ENCODE measurements at regions not wholly inside any gene's neighbourhood (a gene's known extent, or its start where the extent isn't known, plus 50 kb on each side); places are given as distances from the start of the nearest gene placed in this dataset.

- TF ChIP-seq ZFX (IDR thresholded peaks at IDR 0.05) = no peak
- TF ChIP-seq CTCF (conservative IDR thresholded peaks at IDR 0.05) = no peak
Observed at GRCh38 chr6:144335311-144335861, 50.3 kb downstream of the UTRN start.

DNA sequence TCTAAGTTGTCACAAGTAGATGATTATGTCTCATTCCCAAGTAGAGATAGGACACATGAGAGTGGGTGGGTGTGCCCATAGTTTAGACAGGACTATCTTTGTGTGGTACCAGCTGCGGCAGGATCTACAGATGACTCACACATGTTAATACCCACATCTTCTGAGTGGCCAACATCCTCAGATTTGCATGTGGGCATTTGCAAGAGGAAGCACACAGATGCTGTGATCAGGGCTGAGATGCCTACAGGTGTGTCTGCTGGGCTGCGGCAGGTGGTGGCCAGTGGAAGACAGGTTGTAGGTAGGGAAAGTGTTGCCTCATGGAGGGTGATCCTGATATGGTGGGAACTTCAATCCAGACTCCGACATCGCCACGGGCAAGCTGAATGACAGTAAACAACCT lies 50.8 kb downstream of the UTRN start:
- no peak overlapping the region for H3K27ac ChIP-seq
- TF ChIP-seq CTCF (conservative IDR thresholded peaks at IDR 0.05) = no peak
- no peak for TF ChIP-seq ZFX (IDR thresholded peaks at IDR 0.05)

More at GRCh38 chr6:144335311-144335861, 50.3 kb downstream of the UTRN start:
- no peak overlapping the region for H3K27ac ChIP-seq

- TF ChIP-seq CTCF (conservative IDR thresholded peaks at IDR 0.05) (no peak), ZFX (IDR thresholded peaks at IDR 0.05) (no peak)
- H3K27ac ChIP-seq = no peak overlapping the region
Observed at GRCh38 chr6:144336900-144337299, 51.8 kb downstream of the UTRN start.

- no peak for TF ChIP-seq ZFX (IDR thresholded peaks at IDR 0.05)
- TF ChIP-seq CTCF (conservative IDR thresholded peaks at IDR 0.05) = no peak
- no peak overlapping the region for H3K27ac ChIP-seq
Observed at GRCh38 chr6:144338474-144338873, 53.3 kb downstream of the UTRN start.

- TF ChIP-seq ZFX (IDR thresholded peaks at IDR 0.05) (no peak), CTCF (conservative IDR thresholded peaks at IDR 0.05) (no peak)
- H3K27ac ChIP-seq = no peak overlapping the region
Observed at GRCh38 chr6:144338951-144339700, 54.0 kb downstream of the UTRN start.

DNA sequence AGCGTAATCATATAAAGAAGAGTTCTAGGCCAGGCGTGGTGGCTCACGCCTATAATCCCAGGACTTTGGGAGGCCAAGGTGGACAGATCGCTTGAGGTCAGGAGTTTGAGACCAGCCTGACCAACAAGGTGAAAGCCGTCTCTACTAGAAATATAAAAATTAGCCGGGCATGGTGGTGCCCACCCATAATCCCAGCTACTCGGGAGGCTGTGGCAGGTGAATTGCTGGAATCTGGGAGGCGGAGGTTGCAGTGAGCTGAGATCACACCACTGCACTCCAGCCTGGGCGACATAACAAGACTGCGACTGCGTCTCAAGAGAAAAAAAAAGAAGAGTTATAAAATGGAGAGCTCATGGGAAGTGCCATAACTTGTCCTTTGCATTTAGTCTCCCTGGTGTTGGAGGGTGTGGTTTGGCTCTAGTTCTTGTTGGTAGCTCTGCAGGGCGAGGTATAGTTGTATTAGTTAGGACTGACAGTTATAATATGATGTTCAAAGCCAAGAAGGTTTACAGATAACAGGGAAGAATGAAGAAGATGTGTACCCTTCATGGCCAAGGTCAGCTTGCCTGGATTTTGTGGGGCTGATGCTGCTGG lies 54.8 kb downstream of the UTRN start:
- no peak for TF ChIP-seq ZFX (IDR thresholded peaks at IDR 0.05)
- no peak for TF ChIP-seq CTCF (conservative IDR thresholded peaks at IDR 0.05)
- no peak overlapping the region for H3K27ac ChIP-seq

All from C4-2B (cell line).